ENCODE measurements at regions not wholly inside any gene's neighbourhood (a gene's known extent, or its start where the extent isn't known, plus 50 kb on each side); places are given as distances from the start of the nearest gene placed in this dataset.

GRCh38 chr4:128403586-128403985 lies 116.0 kb upstream of the PGRMC2 start:
- no peak overlapping the region for H3K4me3 ChIP-seq (ENCODE audit: low read depth in 1 of 2, low read length in 2 of 2)
- no peaks in the 10 kb centered on the region for H3K36me3 ChIP-seq (ENCODE audit: control insufficient read depth in 2 of 2, insufficient read depth in 2 of 2, low read length in 1 of 2)
- H3K27me3 ChIP-seq (ENCODE audit: control insufficient read depth in 1 of 2, insufficient read depth in 2 of 2, low read length in 2 of 2) = no peaks in the 10 kb centered on the region
- no peak overlapping the region for H3K27ac ChIP-seq (ENCODE audit: low read depth in 2 of 2, low read length in 1 of 2)
- 85 to 100% methylated on average over 1 to 2 of the region's 2 CpGs for WGBS, 2 donors
- H3K9me3 ChIP-seq (ENCODE audit: control insufficient read depth in 2 of 2, insufficient read depth in 1 of 2, low read depth in 1 of 2, low read length in 1 of 2) = no peaks in the 10 kb centered on the region
- H3K4me1 ChIP-seq (ENCODE audit: control insufficient read depth in 2 of 2, insufficient read depth in 2 of 2, low read length in 1 of 2) = no peaks in the 10 kb centered on the region

- no peak overlapping the region for H3K4me3 ChIP-seq (ENCODE audit: low read depth in 1 of 2, low read length in 2 of 2)
- 84 to 88% methylated on average over 4 of the region's 4 CpGs for WGBS, 2 donors
- no peaks in the 10 kb centered on the region for H3K4me1 ChIP-seq (ENCODE audit: control insufficient read depth in 2 of 2, insufficient read depth in 2 of 2, low read length in 1 of 2)
- no peak overlapping the region for H3K27ac ChIP-seq (ENCODE audit: low read depth in 2 of 2, low read length in 1 of 2)
- no peaks in the 10 kb centered on the region for H3K36me3 ChIP-seq (ENCODE audit: control insufficient read depth in 2 of 2, insufficient read depth in 2 of 2, low read length in 1 of 2)
- no peaks in the 10 kb centered on the region for H3K27me3 ChIP-seq (ENCODE audit: control insufficient read depth in 1 of 2, insufficient read depth in 2 of 2, low read length in 2 of 2)
- no peaks in the 10 kb centered on the region for H3K9me3 ChIP-seq (ENCODE audit: control insufficient read depth in 2 of 2, insufficient read depth in 1 of 2, low read depth in 1 of 2, low read length in 1 of 2)
Measured at GRCh38 chr4:128394778-128395177, 107.2 kb upstream of the PGRMC2 start.

- Histone ChIP-seq H3K4me1 (ENCODE audit: control insufficient read depth in 2 of 2, insufficient read depth in 2 of 2, low read length in 1 of 2) (peaks cover under 1% of the 10 kb centered on the region in 2 donors), H3K27ac (ENCODE audit: low read depth in 2 of 2, low read length in 1 of 2) (peak overlapping the region; percentile 47 to 55), H3K4me3 (ENCODE audit: low read depth in 1 of 2, low read length in 2 of 2) (no peak overlapping the region), H3K36me3 (ENCODE audit: control insufficient read depth in 2 of 2, insufficient read depth in 2 of 2, low read length in 1 of 2) (no peaks in the 10 kb centered on the region), H3K9me3 (ENCODE audit: control insufficient read depth in 2 of 2, insufficient read depth in 1 of 2, low read depth in 1 of 2, low read length in 1 of 2) (no peaks in the 10 kb centered on the region), H3K27me3 (ENCODE audit: control insufficient read depth in 1 of 2, insufficient read depth in 2 of 2, low read length in 2 of 2) (no peaks in the 10 kb centered on the region)
- 44 to 45% methylated on average over 6 of the region's 6 CpGs for WGBS, 2 donors
Measured at GRCh38 chr4:128393101-128393704, 105.6 kb upstream of the PGRMC2 start.

- Histone ChIP-seq H3K36me3 (ENCODE audit: control insufficient read depth in 2 of 2, insufficient read depth in 2 of 2, low read length in 1 of 2) (no peaks in the 10 kb centered on the region), H3K9me3 (ENCODE audit: control insufficient read depth in 2 of 2, insufficient read depth in 1 of 2, low read depth in 1 of 2, low read length in 1 of 2) (no peaks in the 10 kb centered on the region), H3K27ac (ENCODE audit: low read depth in 2 of 2, low read length in 1 of 2) (peak overlapping the region in 1 of 2 donors; percentile 2), H3K4me3 (ENCODE audit: low read depth in 1 of 2, low read length in 2 of 2) (no peak overlapping the region), H3K4me1 (ENCODE audit: control insufficient read depth in 2 of 2, insufficient read depth in 2 of 2, low read length in 1 of 2) (peaks cover 6 to 14% of the 10 kb centered on the region in 2 donors), H3K27me3 (ENCODE audit: control insufficient read depth in 1 of 2, insufficient read depth in 2 of 2, low read length in 2 of 2) (no peaks in the 10 kb centered on the region)
- 72 to 73% methylated on average over 5 of the region's 5 CpGs for WGBS, 2 donors
Measured at GRCh38 chr4:128390475-128390996, 102.9 kb upstream of the PGRMC2 start.

- WGBS, 2 donors = 90 to 92% methylated on average over 2 of the region's 2 CpGs
- Histone ChIP-seq H3K27ac (ENCODE audit: low read depth in 2 of 2, low read length in 1 of 2) (no peak overlapping the region), H3K36me3 (ENCODE audit: control insufficient read depth in 2 of 2, insufficient read depth in 2 of 2, low read length in 1 of 2) (no peaks in the 10 kb centered on the region), H3K27me3 (ENCODE audit: control insufficient read depth in 1 of 2, insufficient read depth in 2 of 2, low read length in 2 of 2) (no peaks in the 10 kb centered on the region), H3K4me1 (ENCODE audit: control insufficient read depth in 2 of 2, insufficient read depth in 2 of 2, low read length in 1 of 2) (peaks cover 6 to 14% of the 10 kb centered on the region in 2 donors), H3K9me3 (ENCODE audit: control insufficient read depth in 2 of 2, insufficient read depth in 1 of 2, low read depth in 1 of 2, low read length in 1 of 2) (no peaks in the 10 kb centered on the region), H3K4me3 (ENCODE audit: low read depth in 1 of 2, low read length in 2 of 2) (no peak overlapping the region)
Measured at GRCh38 chr4:128388796-128389195, 101.2 kb upstream of the PGRMC2 start.

- Histone ChIP-seq H3K27me3 (ENCODE audit: control insufficient read depth in 1 of 2, insufficient read depth in 2 of 2, low read length in 2 of 2) (no peaks in the 10 kb centered on the region), H3K27ac (ENCODE audit: low read depth in 2 of 2, low read length in 1 of 2) (peak overlapping the region in 1 of 2 donors; percentile 39), H3K4me1 (ENCODE audit: control insufficient read depth in 2 of 2, insufficient read depth in 2 of 2, low read length in 1 of 2) (peaks cover 6 to 14% of the 10 kb centered on the region in 2 donors), H3K36me3 (ENCODE audit: control insufficient read depth in 2 of 2, insufficient read depth in 2 of 2, low read length in 1 of 2) (no peaks in the 10 kb centered on the region), H3K4me3 (ENCODE audit: low read depth in 1 of 2, low read length in 2 of 2) (no peak overlapping the region), H3K9me3 (ENCODE audit: control insufficient read depth in 2 of 2, insufficient read depth in 1 of 2, low read depth in 1 of 2, low read length in 1 of 2) (no peaks in the 10 kb centered on the region)
- 65 to 73% methylated on average over 3 of the region's 3 CpGs for WGBS, 2 donors
Measured at GRCh38 chr4:128388352-128388630, 100.7 kb upstream of the PGRMC2 start.

- Histone ChIP-seq H3K4me3 (ENCODE audit: low read depth in 1 of 2, low read length in 2 of 2) (no peak overlapping the region), H3K36me3 (ENCODE audit: control insufficient read depth in 2 of 2, insufficient read depth in 2 of 2, low read length in 1 of 2) (no peaks in the 10 kb centered on the region), H3K27ac (ENCODE audit: low read depth in 2 of 2, low read length in 1 of 2) (peak overlapping the region; percentile 78 to 96), H3K4me1 (ENCODE audit: control insufficient read depth in 2 of 2, insufficient read depth in 2 of 2, low read length in 1 of 2) (peaks cover 6 to 14% of the 10 kb centered on the region in 2 donors), H3K9me3 (ENCODE audit: control insufficient read depth in 2 of 2, insufficient read depth in 1 of 2, low read depth in 1 of 2, low read length in 1 of 2) (no peaks in the 10 kb centered on the region), H3K27me3 (ENCODE audit: control insufficient read depth in 1 of 2, insufficient read depth in 2 of 2, low read length in 2 of 2) (no peaks in the 10 kb centered on the region)
- 55 to 80% methylated on average over 2 of the region's 2 CpGs for WGBS, 2 donors
Measured at GRCh38 chr4:128387600-128388351, 100.2 kb upstream of the PGRMC2 start.

- H3K36me3 ChIP-seq (ENCODE audit: control insufficient read depth in 2 of 2, insufficient read depth in 2 of 2, low read length in 1 of 2) = no peaks in the 10 kb centered on the region
- WGBS, 2 donors = 21 to 35% methylated on average over 15 of the region's 15 CpGs
Measured at GRCh38 chr4:128386761-128387599, 99.4 kb upstream of the PGRMC2 start.

GRCh38 chr4:128385683-128386304 lies 98.2 kb upstream of the PGRMC2 start:
- 22 to 42% methylated on average over 3 of the region's 3 CpGs for WGBS, 2 donors
- Histone ChIP-seq H3K9me3 (ENCODE audit: control insufficient read depth in 2 of 2, insufficient read depth in 1 of 2, low read depth in 1 of 2, low read length in 1 of 2) (no peaks in the 10 kb centered on the region), H3K27me3 (ENCODE audit: control insufficient read depth in 1 of 2, insufficient read depth in 2 of 2, low read length in 2 of 2) (no peaks in the 10 kb centered on the region), H3K36me3 (ENCODE audit: control insufficient read depth in 2 of 2, insufficient read depth in 2 of 2, low read length in 1 of 2) (no peaks in the 10 kb centered on the region), H3K4me1 (ENCODE audit: control insufficient read depth in 2 of 2, insufficient read depth in 2 of 2, low read length in 1 of 2) (peaks cover 6 to 14% of the 10 kb centered on the region in 2 donors), H3K27ac (ENCODE audit: low read depth in 2 of 2, low read length in 1 of 2) (peak overlapping the region; percentile 78), H3K4me3 (ENCODE audit: low read depth in 1 of 2, low read length in 2 of 2) (no peak overlapping the region)

More at GRCh38 chr4:128386761-128387599, 99.4 kb upstream of the PGRMC2 start:
- Histone ChIP-seq H3K27ac (ENCODE audit: low read depth in 2 of 2, low read length in 1 of 2) (peak overlapping the region; percentile 78 to 96), H3K27me3 (ENCODE audit: control insufficient read depth in 1 of 2, insufficient read depth in 2 of 2, low read length in 2 of 2) (no peaks in the 10 kb centered on the region), H3K4me1 (ENCODE audit: control insufficient read depth in 2 of 2, insufficient read depth in 2 of 2, low read length in 1 of 2) (peaks cover 6 to 14% of the 10 kb centered on the region in 2 donors), H3K9me3 (ENCODE audit: control insufficient read depth in 2 of 2, insufficient read depth in 1 of 2, low read depth in 1 of 2, low read length in 1 of 2) (no peaks in the 10 kb centered on the region), H3K4me3 (ENCODE audit: low read depth in 1 of 2, low read length in 2 of 2) (no peak overlapping the region)

Measured in esophagus (tissue), 2 donors.